ENCODE measurements at regions not wholly inside any gene's neighbourhood (a gene's known extent, or its start where the extent isn't known, plus 50 kb on each side); places are given as distances from the start of the nearest gene placed in this dataset.

GRCh38 chr3:177842743-177843734 is 645.8 kb upstream of the TBL1XR1 start:
- no peak overlapping the region for H3K4me3 ChIP-seq (ENCODE audit: low read length, poor library complexity, severe bottlenecking)
- H3K4me1 ChIP-seq (ENCODE audit: insufficient read depth, low read length, poor library complexity, severe bottlenecking) = peaks cover 9% of the 10 kb centered on the region
- H3K79me2 ChIP-seq (ENCODE audit: insufficient read depth, low read length) = no peaks in the 10 kb centered on the region
- no peaks in the 10 kb centered on the region for H3F3A ChIP-seq (ENCODE audit: low read depth)
- TF ChIP-seq CTCF (conservative IDR thresholded peaks at IDR 0.05; ENCODE audit: low read length) (no peak), EZH2phosphoT487 (IDR thresholded peaks at IDR 0.05; ENCODE audit: borderline replicate concordance) (no peak)
- no peak overlapping the region for H3K4me2 ChIP-seq (ENCODE audit: low read depth, low read length, poor library complexity, severe bottlenecking)
- no peaks in the 10 kb centered on the region for H3K9me2 ChIP-seq (replicated peaks; ENCODE audit: low read depth, low read length)
- no peaks in the 10 kb centered on the region for H3K36me3 ChIP-seq (ENCODE audit: insufficient read depth, low read length)
- H4K20me1 ChIP-seq (ENCODE audit: insufficient read depth, low read length, poor library complexity, severe bottlenecking) = no peaks in the 10 kb centered on the region
- H3K9ac ChIP-seq (ENCODE audit: low read depth, low read length, poor library complexity, severe bottlenecking) = no peak overlapping the region
- no peaks in the 10 kb centered on the region for H3K27me3 ChIP-seq (ENCODE audit: insufficient read depth, low read length, poor library complexity, severe bottlenecking)
- no peak overlapping the region for H2AFZ ChIP-seq (ENCODE audit: low read length)
- no peaks in the 10 kb centered on the region for H3K9me3 ChIP-seq (ENCODE audit: insufficient read depth, low read depth, low read length)

- TF ChIP-seq CTCF (conservative IDR thresholded peaks at IDR 0.05; ENCODE audit: low read length) = no peak
- no peak for TF ChIP-seq EZH2phosphoT487 (IDR thresholded peaks at IDR 0.05; ENCODE audit: borderline replicate concordance)
- Histone ChIP-seq H3K4me2 (ENCODE audit: low read depth, low read length, poor library complexity, severe bottlenecking) (no peak overlapping the region), H3K4me1 (ENCODE audit: insufficient read depth, low read length, poor library complexity, severe bottlenecking) (peaks cover 9% of the 10 kb centered on the region), H4K20me1 (ENCODE audit: insufficient read depth, low read length, poor library complexity, severe bottlenecking) (no peaks in the 10 kb centered on the region), H3F3A (ENCODE audit: low read depth) (no peaks in the 10 kb centered on the region), H3K9me2 (replicated peaks; ENCODE audit: low read depth, low read length) (no peaks in the 10 kb centered on the region), H3K9me3 (ENCODE audit: insufficient read depth, low read depth, low read length) (no peaks in the 10 kb centered on the region), H3K4me3 (ENCODE audit: low read length, poor library complexity, severe bottlenecking) (no peak overlapping the region), H3K9ac (ENCODE audit: low read depth, low read length, poor library complexity, severe bottlenecking) (no peak overlapping the region), H3K79me2 (ENCODE audit: insufficient read depth, low read length) (no peaks in the 10 kb centered on the region), H2AFZ (ENCODE audit: low read length) (no peak overlapping the region), H3K27me3 (ENCODE audit: insufficient read depth, low read length, poor library complexity, severe bottlenecking) (no peaks in the 10 kb centered on the region), H3K36me3 (ENCODE audit: insufficient read depth, low read length) (no peaks in the 10 kb centered on the region)
Measured at GRCh38 chr3:177852001-177852807, 654.9 kb upstream of the TBL1XR1 start.

- Histone ChIP-seq H3K4me2 (ENCODE audit: low read depth, low read length, poor library complexity, severe bottlenecking) (no peak overlapping the region), H3K9ac (ENCODE audit: low read depth, low read length, poor library complexity, severe bottlenecking) (no peak overlapping the region), H3F3A (ENCODE audit: low read depth) (no peaks in the 10 kb centered on the region), H3K9me3 (ENCODE audit: insufficient read depth, low read depth, low read length) (no peaks in the 10 kb centered on the region; the same call in 1 of the 2 replicates), H3K27me3 (ENCODE audit: insufficient read depth, low read length, poor library complexity, severe bottlenecking) (no peaks in the 10 kb centered on the region), H3K79me2 (ENCODE audit: insufficient read depth, low read length) (no peaks in the 10 kb centered on the region), H3K4me1 (ENCODE audit: insufficient read depth, low read length, poor library complexity, severe bottlenecking) (peaks cover 9% of the 10 kb centered on the region), H3K4me3 (ENCODE audit: low read length, poor library complexity, severe bottlenecking) (no peak overlapping the region), H4K20me1 (ENCODE audit: insufficient read depth, low read length, poor library complexity, severe bottlenecking) (no peaks in the 10 kb centered on the region), H2AFZ (ENCODE audit: low read length) (no peak overlapping the region), H3K36me3 (ENCODE audit: insufficient read depth, low read length) (no peaks in the 10 kb centered on the region), H3K9me2 (replicated peaks; ENCODE audit: low read depth, low read length) (no peaks in the 10 kb centered on the region)
- TF ChIP-seq EZH2phosphoT487 (IDR thresholded peaks at IDR 0.05; ENCODE audit: borderline replicate concordance) = no peak
- no peak for TF ChIP-seq CTCF (conservative IDR thresholded peaks at IDR 0.05; ENCODE audit: low read length)
Measured at GRCh38 chr3:177855021-177855420, 657.7 kb upstream of the TBL1XR1 start.

Data from Loucy (cell line).